Liver (tissue), 8 donors: ENCODE measurements at regions not wholly inside any gene's neighbourhood (a gene's known extent, or its start where the extent isn't known, plus 50 kb on each side); places are given as distances from the start of the nearest gene placed in this dataset.

Source experiments
- DNase-seq: peaks from one replicate; pipeline ENCODE4 v3.0.0-alpha.2; 2017; ENCODE audit warnings: low spot score
- H3K27ac ChIP-seq, 2 donors: one replicate each; pipeline ENCODE4 v1.7.0; 2013; ENCODE audit warnings: inconsistent platforms in 2 of 2, low read length in 2 of 2, control low read depth in 1 of 2, low read depth in 1 of 2, mild to moderate bottlenecking in 1 of 2
- H3K27me3 ChIP-seq, 4 donors: one replicate each; pipeline versions ENCODE4 v1.6.1 to v1.7.0; 2013; ENCODE audit warnings: low read length in 3 of 4, inconsistent platforms in 1 of 4, mild to moderate bottlenecking in 1 of 4, moderate library complexity in 1 of 4; ENCODE audit not compliant: control insufficient read depth in 4 of 4, insufficient read depth in 4 of 4
- H3K36me3 ChIP-seq, 4 donors: one replicate each; pipeline versions ENCODE4 v1.6.1 to v1.7.0; 2013; ENCODE audit warnings: low read length in 3 of 4, mild to moderate bottlenecking in 3 of 4, low read depth in 1 of 4, moderate library complexity in 1 of 4; ENCODE audit not compliant: control insufficient read depth in 4 of 4, insufficient read depth in 3 of 4
- H3K4me1 ChIP-seq, 4 donors: one replicate each; pipeline versions ENCODE4 v1.6.1 to v1.7.0; 2013; ENCODE audit warnings: low read length in 3 of 4, mild to moderate bottlenecking in 3 of 4, moderate library complexity in 1 of 4; ENCODE audit not compliant: control insufficient read depth in 4 of 4, insufficient read depth in 4 of 4
- H3K4me3 ChIP-seq, 3 donors: one replicate each; pipeline versions ENCODE4 v1.6.1 to v1.7.0; 2013; ENCODE audit warnings: low read length in 3 of 3, control low read depth in 1 of 3, low read depth in 1 of 3, mild to moderate bottlenecking in 1 of 3
- H3K9ac ChIP-seq, 2 donors: one replicate each; pipeline ENCODE4 v1.7.0; 2013; ENCODE audit warnings: low read length in 2 of 2, mild to moderate bottlenecking in 2 of 2, moderate library complexity in 2 of 2, control low read depth in 1 of 2, low read depth in 1 of 2
- H3K9me3 ChIP-seq, 4 donors: one replicate each; pipeline versions ENCODE4 v1.6.1 to v1.7.0; 2013; ENCODE audit warnings: low read length in 3 of 4; ENCODE audit not compliant: control insufficient read depth in 4 of 4
- EGR1 ChIP-seq, 2 donors: IDR thresholded peaks; 2 replicates each; pipeline ENCODE4 v1.6.1; 2016 to 2018; ENCODE audit warnings: antibody characterized with exemption in 2 of 2, low read depth in 2 of 2
- FOXA1 ChIP-seq: IDR thresholded peaks from 2 replicates; pipeline ENCODE4 v1.6.1; 2016; ENCODE audit warnings: antibody characterized with exemption
- FOXA2 ChIP-seq: IDR thresholded peaks from 2 replicates; pipeline ENCODE4 v1.6.1; 2016; ENCODE audit warnings: antibody characterized with exemption
- GABPA ChIP-seq, 2 donors: IDR thresholded peaks in 1 of 2; conservative IDR thresholded peaks in 1 of 2; 2 replicates each; pipeline ENCODE4 v1.6.1; 2016; ENCODE audit warnings: antibody characterized with exemption in 2 of 2, mild to moderate bottlenecking in 1 of 2, moderate library complexity in 1 of 2
- HNF4A ChIP-seq, 2 donors: conservative IDR thresholded peaks; 2 replicates each; pipeline ENCODE4 v1.6.1; 2016; ENCODE audit warnings: antibody characterized with exemption in 2 of 2, mild to moderate bottlenecking in 2 of 2
- HNF4G ChIP-seq: IDR thresholded peaks from 2 replicates; pipeline ENCODE4 v1.6.1; 2016; ENCODE audit warnings: antibody characterized with exemption
- JUND ChIP-seq, 2 donors: IDR thresholded peaks; 2 replicates each; pipeline ENCODE4 v1.6.1; 2016; ENCODE audit warnings: antibody characterized with exemption in 2 of 2
- NR2F2 ChIP-seq: IDR thresholded peaks from 2 replicates; pipeline ENCODE4 v1.6.1; 2016; ENCODE audit warnings: antibody characterized with exemption
- RAD21 ChIP-seq, 2 donors: IDR thresholded peaks; 2 replicates each; pipeline ENCODE4 v1.6.1; 2016; ENCODE audit warnings: antibody characterized with exemption in 2 of 2, mild to moderate bottlenecking in 2 of 2
- RXRA ChIP-seq, 2 donors: IDR thresholded peaks; 2 replicates each; pipeline ENCODE4 v1.6.1; 2017 to 2018; ENCODE audit warnings: antibody characterized with exemption in 2 of 2, mild to moderate bottlenecking in 1 of 2
- SP1 ChIP-seq: IDR thresholded peaks from 2 replicates; pipeline ENCODE4 v1.6.1; 2018; ENCODE audit warnings: antibody characterized with exemption, mild to moderate bottlenecking
- TAF1 ChIP-seq: conservative IDR thresholded peaks from 2 replicates; pipeline ENCODE4 v1.6.1; 2016; ENCODE audit warnings: antibody characterized with exemption, mild to moderate bottlenecking
- YY1 ChIP-seq: IDR thresholded peaks from 2 replicates; pipeline ENCODE4 v1.6.1; 2016; ENCODE audit warnings: antibody characterized with exemption, mild to moderate bottlenecking
- WGBS: extraction: QIAGEN DNeasy Blood & Tissue Kit; methylation state at CpG from one replicate; pipeline ENCODE4 v1.1.7; 2013; 5-methylcytosine and 5-hydroxymethylcytosine counted together
- TF ChIP-seq, protein P1 (sequence below): fragments of 150-350 bp; IDR thresholded peaks from 2 replicates; pipeline ENCODE4 v1.5.1; 2017; ENCODE audit warnings: improper control_type of control experiment, low read depth, low read length; ENCODE audit not compliant: missing input control
- TF ChIP-seq, protein P2 (sequence below): IDR thresholded peaks from 2 replicates; pipeline ENCODE4 v1.6.1; 2016; ENCODE audit warnings: antibody characterized with exemption
- TF ChIP-seq, protein P3 (sequence below): IDR thresholded peaks from 2 replicates; pipeline ENCODE4 v1.6.1; 2016; ENCODE audit warnings: antibody characterized with exemption
- TF ChIP-seq, protein P4 (sequence below): IDR thresholded peaks from 2 replicates; pipeline ENCODE4 v1.6.1; 2016; ENCODE audit warnings: antibody characterized with exemption
- TF ChIP-seq, protein P5 (sequence below): IDR thresholded peaks from 2 replicates; pipeline ENCODE4 v1.6.1; 2016; ENCODE audit warnings: antibody characterized with exemption, mild to moderate bottlenecking
- donor health status: healthy.
- donor health status: healthy.
- donor health status: healthy.
- donor health status: healthy.
- donor health status: healthy.

DNA sequence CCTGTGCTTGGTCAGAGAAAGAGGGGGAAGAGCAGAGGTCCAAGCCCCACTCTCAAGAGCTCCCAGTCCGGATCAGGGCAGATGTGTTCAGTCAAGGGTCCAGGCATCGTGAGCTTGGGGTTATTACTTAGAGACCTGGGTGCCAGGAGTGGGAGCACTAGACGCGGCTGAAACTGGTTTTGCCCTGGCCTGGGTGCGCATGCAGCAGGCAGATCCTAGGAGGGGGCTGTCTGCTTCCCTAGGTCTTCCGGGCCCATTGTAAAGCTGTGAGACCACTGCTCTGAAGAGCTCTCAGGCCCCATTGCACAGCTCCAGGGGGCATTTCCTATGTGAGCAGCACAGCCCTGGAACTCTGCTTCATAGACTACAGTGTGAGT, 204.9 kb upstream of the LINGO1 start:
- no peaks in the 10 kb centered on the region for H3K4me1 ChIP-seq
- H3K27ac ChIP-seq, result no peak overlapping the region
- H3K27me3 ChIP-seq, result no peaks in the 10 kb centered on the region
- no peaks in the 10 kb centered on the region for H3K9me3 ChIP-seq
- no peak overlapping the region for H3K9ac ChIP-seq
- no peak overlapping the region for H3K4me3 ChIP-seq
- TF ChIP-seq JUND (IDR thresholded peaks at IDR 0.05), result no peak
- TF ChIP-seq GABPA (IDR thresholded peaks at IDR 0.05 in 1 of 2, conservative IDR thresholded peaks at IDR 0.05 in 1 of 2), result no peak
- no peak for TF ChIP-seq FOXA1
- TF ChIP-seq NR2F2, result no peak
- no peak for TF ChIP-seq TAF1
- TF ChIP-seq, protein P1, sequence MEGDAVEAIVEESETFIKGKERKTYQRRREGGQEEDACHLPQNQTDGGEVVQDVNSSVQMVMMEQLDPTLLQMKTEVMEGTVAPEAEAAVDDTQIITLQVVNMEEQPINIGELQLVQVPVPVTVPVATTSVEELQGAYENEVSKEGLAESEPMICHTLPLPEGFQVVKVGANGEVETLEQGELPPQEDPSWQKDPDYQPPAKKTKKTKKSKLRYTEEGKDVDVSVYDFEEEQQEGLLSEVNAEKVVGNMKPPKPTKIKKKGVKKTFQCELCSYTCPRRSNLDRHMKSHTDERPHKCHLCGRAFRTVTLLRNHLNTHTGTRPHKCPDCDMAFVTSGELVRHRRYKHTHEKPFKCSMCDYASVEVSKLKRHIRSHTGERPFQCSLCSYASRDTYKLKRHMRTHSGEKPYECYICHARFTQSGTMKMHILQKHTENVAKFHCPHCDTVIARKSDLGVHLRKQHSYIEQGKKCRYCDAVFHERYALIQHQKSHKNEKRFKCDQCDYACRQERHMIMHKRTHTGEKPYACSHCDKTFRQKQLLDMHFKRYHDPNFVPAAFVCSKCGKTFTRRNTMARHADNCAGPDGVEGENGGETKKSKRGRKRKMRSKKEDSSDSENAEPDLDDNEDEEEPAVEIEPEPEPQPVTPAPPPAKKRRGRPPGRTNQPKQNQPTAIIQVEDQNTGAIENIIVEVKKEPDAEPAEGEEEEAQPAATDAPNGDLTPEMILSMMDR, result no peak
- no peak for TF ChIP-seq RAD21 (IDR thresholded peaks at IDR 0.05)
- TF ChIP-seq, protein P2, sequence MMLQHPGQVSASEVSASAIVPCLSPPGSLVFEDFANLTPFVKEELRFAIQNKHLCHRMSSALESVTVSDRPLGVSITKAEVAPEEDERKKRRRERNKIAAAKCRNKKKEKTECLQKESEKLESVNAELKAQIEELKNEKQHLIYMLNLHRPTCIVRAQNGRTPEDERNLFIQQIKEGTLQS, result no peak
- TF ChIP-seq HNF4G, result no peak
- no peak for TF ChIP-seq EGR1 (IDR thresholded peaks at IDR 0.05; ENCODE audit: low read depth in 2 of 2)
- no peak for TF ChIP-seq YY1
- TF ChIP-seq HNF4A (conservative IDR thresholded peaks at IDR 0.05), result no peak
- TF ChIP-seq, protein P3, sequence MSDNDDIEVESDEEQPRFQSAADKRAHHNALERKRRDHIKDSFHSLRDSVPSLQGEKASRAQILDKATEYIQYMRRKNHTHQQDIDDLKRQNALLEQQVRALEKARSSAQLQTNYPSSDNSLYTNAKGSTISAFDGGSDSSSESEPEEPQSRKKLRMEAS, result no peak
- no peak for TF ChIP-seq FOXA2
- TF ChIP-seq, protein P4, sequence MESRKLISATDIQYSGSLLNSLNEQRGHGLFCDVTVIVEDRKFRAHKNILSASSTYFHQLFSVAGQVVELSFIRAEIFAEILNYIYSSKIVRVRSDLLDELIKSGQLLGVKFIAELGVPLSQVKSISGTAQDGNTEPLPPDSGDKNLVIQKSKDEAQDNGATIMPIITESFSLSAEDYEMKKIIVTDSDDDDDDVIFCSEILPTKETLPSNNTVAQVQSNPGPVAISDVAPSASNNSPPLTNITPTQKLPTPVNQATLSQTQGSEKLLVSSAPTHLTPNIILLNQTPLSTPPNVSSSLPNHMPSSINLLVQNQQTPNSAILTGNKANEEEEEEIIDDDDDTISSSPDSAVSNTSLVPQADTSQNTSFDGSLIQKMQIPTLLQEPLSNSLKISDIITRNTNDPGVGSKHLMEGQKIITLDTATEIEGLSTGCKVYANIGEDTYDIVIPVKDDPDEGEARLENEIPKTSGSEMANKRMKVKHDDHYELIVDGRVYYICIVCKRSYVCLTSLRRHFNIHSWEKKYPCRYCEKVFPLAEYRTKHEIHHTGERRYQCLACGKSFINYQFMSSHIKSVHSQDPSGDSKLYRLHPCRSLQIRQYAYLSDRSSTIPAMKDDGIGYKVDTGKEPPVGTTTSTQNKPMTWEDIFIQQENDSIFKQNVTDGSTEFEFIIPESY, result no peak
- TF ChIP-seq, protein P5, sequence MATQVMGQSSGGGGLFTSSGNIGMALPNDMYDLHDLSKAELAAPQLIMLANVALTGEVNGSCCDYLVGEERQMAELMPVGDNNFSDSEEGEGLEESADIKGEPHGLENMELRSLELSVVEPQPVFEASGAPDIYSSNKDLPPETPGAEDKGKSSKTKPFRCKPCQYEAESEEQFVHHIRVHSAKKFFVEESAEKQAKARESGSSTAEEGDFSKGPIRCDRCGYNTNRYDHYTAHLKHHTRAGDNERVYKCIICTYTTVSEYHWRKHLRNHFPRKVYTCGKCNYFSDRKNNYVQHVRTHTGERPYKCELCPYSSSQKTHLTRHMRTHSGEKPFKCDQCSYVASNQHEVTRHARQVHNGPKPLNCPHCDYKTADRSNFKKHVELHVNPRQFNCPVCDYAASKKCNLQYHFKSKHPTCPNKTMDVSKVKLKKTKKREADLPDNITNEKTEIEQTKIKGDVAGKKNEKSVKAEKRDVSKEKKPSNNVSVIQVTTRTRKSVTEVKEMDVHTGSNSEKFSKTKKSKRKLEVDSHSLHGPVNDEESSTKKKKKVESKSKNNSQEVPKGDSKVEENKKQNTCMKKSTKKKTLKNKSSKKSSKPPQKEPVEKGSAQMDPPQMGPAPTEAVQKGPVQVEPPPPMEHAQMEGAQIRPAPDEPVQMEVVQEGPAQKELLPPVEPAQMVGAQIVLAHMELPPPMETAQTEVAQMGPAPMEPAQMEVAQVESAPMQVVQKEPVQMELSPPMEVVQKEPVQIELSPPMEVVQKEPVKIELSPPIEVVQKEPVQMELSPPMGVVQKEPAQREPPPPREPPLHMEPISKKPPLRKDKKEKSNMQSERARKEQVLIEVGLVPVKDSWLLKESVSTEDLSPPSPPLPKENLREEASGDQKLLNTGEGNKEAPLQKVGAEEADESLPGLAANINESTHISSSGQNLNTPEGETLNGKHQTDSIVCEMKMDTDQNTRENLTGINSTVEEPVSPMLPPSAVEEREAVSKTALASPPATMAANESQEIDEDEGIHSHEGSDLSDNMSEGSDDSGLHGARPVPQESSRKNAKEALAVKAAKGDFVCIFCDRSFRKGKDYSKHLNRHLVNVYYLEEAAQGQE, result no peak
- no peak for TF ChIP-seq RXRA (IDR thresholded peaks at IDR 0.05)
- TF ChIP-seq SP1, result no peak
- no peak for DNase-seq
- no peaks in the 10 kb centered on the region for H3K36me3 ChIP-seq
- 90% methylated on average over 6 of the region's 6 CpGs for WGBS
